GM21515 (cell line): ENCODE measurements at regions not wholly inside any gene's neighbourhood (a gene's known extent, or its start where the extent isn't known, plus 50 kb on each side); places are given as distances from the start of the nearest gene placed in this dataset.

ENCODE experiments used
- ATAC-seq: cut with Tn5 transposase; IDR thresholded peaks from one replicate; pipeline ENCODE4 v1.9.1; 2021; ENCODE audit not compliant: unreplicated experiment

GRCh38 chr5:57595523-57595991 lies 112.9 kb upstream of the ACTBL2 start:
- ATAC-seq, result no peak

- ATAC-seq, result no peak
These were observed 111.8 kb upstream of the ACTBL2 start for GRCh38 chr5:57594436-57594835.

- ATAC-seq, result no peak
These were observed 109.6 kb upstream of the ACTBL2 start for GRCh38 chr5:57592236-57592635.

GRCh38 chr5:57586649-57587048 lies 104.0 kb upstream of the ACTBL2 start:
- no peak for ATAC-seq

GRCh38 chr5:57582578-57583070 lies 100.0 kb upstream of the ACTBL2 start:
- no peak for ATAC-seq

- no peak for ATAC-seq
These were observed 99.2 kb upstream of the ACTBL2 start for GRCh38 chr5:57581772-57582171.

- no peak for ATAC-seq
These were observed 98.6 kb upstream of the ACTBL2 start for GRCh38 chr5:57581222-57581621.

GRCh38 chr5:57577432-57578175 lies 95.0 kb upstream of the ACTBL2 start:
- ATAC-seq, result no peak

GRCh38 chr5:57576317-57576716 lies 93.7 kb upstream of the ACTBL2 start:
- no peak for ATAC-seq

GRCh38 chr5:57575839-57576238 lies 93.2 kb upstream of the ACTBL2 start:
- ATAC-seq, result no peak

- no peak for ATAC-seq
These were observed 89.8 kb upstream of the ACTBL2 start for GRCh38 chr5:57572461-57572860.

- no peak for ATAC-seq
These were observed 87.0 kb upstream of the ACTBL2 start for GRCh38 chr5:57569601-57570000.

- no peak for ATAC-seq
These were observed 85.5 kb upstream of the ACTBL2 start for GRCh38 chr5:57568136-57568535.

- ATAC-seq, result no peak
These were observed 84.3 kb upstream of the ACTBL2 start for GRCh38 chr5:57566914-57567313.

- ATAC-seq, result no peak
These were observed 78.7 kb upstream of the ACTBL2 start for GRCh38 chr5:57561231-57561842.

GRCh38 chr5:57559110-57559635 lies 76.6 kb upstream of the ACTBL2 start:
- no peak for ATAC-seq

GRCh38 chr5:57552033-57552432 lies 69.4 kb upstream of the ACTBL2 start:
- no peak for ATAC-seq

GRCh38 chr5:57551251-57551650 lies 68.6 kb upstream of the ACTBL2 start:
- no peak for ATAC-seq

- no peak for ATAC-seq
These were observed 67.5 kb upstream of the ACTBL2 start for GRCh38 chr5:57550132-57550531.

- ATAC-seq, result no peak
These were observed 67.0 kb upstream of the ACTBL2 start for GRCh38 chr5:57549566-57549965.

- no peak for ATAC-seq
These were observed 58.2 kb upstream of the ACTBL2 start for GRCh38 chr5:57540823-57541222.

GRCh38 chr5:57539281-57539701 lies 56.7 kb upstream of the ACTBL2 start:
- no peak for ATAC-seq
